GM18867 (cell line): ENCODE measurements at regions not wholly inside any gene's neighbourhood (a gene's known extent, or its start where the extent isn't known, plus 50 kb on each side); places are given as distances from the start of the nearest gene placed in this dataset.
A peak's percentile ranks its signal among the peaks of the same experiment; 100 is the strongest.

Experiments used
- ATAC-seq: cut with Tn5 transposase; IDR thresholded peaks from one replicate; pipeline ENCODE4 v1.9.1; 2021; ENCODE audit warnings: mild to moderate bottlenecking, moderate library complexity; ENCODE audit not compliant: unreplicated experiment

DNA sequence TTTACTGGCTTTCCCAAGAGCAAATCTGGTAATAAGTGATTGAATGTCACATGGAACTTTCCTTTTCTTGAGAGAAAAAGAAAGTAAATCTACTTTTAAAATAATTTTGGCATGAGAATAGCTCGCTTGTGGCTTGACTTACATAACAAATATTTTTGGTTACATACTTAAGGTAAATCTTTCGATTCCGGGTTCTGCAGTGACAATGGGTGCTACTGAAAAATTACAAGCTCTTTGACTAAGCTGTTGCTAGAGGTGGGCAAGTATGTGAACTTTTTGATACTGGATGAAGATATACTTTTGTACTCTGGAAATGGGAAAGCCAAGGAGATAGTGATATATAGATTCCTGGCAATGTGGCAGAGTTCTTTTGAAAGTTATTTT, 51.9 kb upstream of the OTOL1 start:
- ATAC-seq = peak; percentile 57

DNA sequence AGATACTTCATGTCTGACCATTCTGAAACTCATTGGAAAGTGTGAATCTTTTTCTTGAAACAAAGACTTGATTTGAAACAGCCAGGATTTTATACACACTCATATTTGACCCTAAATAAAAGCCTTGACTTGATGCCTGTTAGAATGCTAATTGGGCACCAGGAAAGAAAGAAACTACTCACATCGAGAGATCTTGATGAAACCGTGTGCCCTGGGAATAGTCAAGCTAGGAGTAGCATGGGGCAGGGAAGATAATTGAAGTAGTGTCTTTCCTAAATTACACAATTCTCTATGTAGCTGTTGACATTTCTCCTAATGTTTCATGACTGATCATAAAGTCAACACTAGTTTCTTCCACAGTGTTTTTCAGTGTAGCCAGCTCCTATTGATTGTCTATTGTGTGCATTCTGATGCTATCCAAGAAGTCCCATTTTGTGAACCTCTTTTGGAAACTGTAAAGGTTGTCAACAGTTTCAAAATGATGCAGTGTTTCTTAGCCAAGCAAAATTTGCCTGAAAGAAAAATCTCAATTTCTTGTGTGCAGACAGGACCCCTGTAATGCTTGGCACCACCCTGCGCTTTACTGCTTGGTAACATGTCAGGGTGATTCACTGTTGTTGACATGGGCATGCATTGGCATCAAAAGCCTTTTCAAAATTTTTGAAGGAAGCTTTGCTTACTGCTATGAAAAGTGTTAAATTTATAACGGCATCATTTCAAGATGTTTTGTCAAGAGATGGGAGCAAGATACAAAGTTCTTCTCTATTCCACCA, 52.5 kb upstream of the OTOL1 start:
- no peak for ATAC-seq

DNA sequence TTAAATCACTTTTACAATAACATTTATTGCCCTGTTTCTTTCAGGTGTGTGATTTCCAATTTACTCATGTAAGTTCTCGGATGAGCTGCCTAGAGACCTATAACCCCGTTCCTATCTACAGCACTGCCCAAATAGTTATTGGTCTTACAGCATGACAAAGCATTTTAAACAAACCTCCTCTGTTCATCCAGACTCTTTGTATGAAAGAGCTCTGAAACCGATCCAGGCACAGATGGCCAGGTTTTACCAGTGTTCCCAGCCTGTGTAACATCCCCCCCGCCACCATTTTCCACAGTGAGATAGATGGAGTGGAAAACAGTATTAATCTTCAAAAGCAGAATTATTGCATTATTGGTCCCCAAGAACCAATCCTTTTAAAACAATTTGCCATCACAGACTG, 59.0 kb upstream of the SPTSSB start:
- no peak for ATAC-seq

DNA sequence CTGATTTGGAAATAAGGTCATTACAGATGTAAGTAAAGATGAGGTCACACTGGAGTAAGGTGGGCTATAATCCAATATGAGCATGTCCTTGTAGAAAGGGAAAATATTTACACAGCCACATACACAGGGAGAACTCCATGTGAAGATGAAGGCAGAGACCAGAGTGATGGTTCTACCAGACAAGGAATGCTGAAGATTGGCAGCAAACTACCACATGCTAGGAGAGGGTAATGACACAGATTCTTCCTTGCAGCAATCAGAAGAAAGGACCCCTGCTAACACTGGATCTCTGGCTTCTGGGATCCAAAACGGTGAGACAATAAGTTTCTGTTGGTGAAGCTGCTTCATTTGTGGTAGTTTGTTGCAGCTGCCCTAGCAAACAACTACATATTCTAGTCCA, 56.0 kb upstream of the SPTSSB start:
- ATAC-seq = no peak

DNA sequence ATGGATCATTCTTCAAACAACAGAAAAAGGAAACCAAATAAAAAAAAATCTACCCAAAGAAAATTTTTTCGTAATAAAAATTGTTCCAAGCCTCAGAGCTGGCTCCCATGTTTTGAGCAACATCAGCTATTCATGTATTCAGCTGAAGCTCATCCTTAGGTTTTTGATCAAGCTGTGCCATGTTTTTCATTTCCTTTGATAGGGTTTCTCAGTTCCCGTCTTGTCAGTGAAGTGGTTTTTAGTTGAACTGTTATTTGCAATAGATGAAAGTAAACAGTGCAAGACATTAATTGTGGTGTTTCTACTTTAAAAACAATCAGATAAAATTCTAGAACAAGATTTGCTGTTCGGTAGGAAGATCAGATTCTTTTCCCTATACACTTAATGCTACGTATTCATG, 55.4 kb upstream of the SPTSSB start:
- ATAC-seq = no peak

DNA sequence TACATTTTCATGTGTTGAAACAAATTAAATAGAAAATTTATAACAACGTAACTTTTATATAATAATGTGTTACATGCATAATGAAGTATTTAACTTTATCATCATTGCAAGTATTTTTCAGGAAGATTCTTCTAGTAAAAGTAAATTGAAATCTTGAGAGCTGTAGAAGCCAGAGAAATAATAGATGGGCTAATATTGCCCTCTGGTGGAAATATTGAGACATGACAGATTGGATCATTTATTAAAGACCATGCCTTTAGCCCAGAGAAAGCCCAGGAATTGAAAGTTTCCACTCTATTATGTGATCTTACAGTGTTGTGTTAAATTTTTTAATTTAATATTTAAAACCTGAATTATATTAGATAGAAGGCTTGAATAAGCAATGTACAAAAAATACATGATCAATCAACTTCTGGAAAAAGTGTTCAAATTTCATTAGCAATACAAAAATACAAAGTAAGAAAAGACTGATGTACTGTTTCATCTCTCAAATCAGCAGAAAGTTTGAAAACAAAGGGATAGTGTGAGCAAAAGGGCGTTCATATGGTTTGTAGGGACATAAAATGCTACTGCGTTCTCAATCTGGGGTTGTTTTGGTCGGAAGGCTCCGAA, 52.7 kb upstream of the SPTSSB start:
- peak; percentile 64 for ATAC-seq

DNA sequence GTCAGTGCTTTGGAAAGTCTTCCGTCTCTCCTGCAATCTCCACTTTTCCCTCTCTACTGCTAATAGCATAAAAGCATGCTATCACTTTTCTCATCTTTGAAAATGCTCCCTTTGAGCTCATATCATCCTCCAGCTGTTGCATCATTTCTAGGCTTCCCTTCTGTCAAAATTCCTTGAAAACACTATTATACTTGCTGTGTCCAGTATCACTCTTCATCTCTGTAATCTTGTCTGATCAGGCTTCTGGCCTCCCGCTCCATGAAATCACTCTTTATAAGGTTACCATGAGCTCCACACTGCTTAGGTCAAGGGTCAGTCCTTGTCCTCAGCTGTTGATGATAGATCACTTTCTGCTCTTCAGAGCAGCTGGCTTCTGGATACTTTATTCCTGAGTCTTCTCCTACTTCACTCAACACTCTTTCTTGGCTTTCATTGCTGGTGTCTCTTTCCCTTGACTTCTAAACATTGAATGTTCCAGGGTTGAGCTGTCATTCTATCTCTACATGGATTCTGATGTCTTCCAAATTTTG, 50.9 kb upstream of the SPTSSB start:
- ATAC-seq = no peak
